GM12891 (cell line): ENCODE measurements at regions not wholly inside any gene's neighbourhood (a gene's known extent, or its start where the extent isn't known, plus 50 kb on each side); places are given as distances from the start of the nearest gene placed in this dataset.

Experiments used
- DNase-seq: peaks from one replicate; pipeline ENCODE4 v3.0.0; 2011; ENCODE audit warnings: low spot score; ENCODE audit not compliant: insufficient read length
- FAIRE-seq: peaks from 2 replicates; lab custom pipeline; 2011; peaks lifted over from hg19 to GRCh38; lab: Jason Lieb, UNC
- PAX5 ChIP-seq: IDR thresholded peaks from 2 replicates; pipeline ENCODE4 v1.6.1; 2011; ENCODE audit warnings: low read length, moderate library complexity, mild to moderate bottlenecking; ENCODE audit not compliant: insufficient read depth, severe bottlenecking
- POLR2A ChIP-seq: IDR thresholded peaks from 2 replicates; pipeline ENCODE4 v1.6.1; 2011; ENCODE audit warnings: low read depth, low read length, control low read depth
- POLR2AphosphoS5 ChIP-seq: IDR thresholded peaks from 2 replicates; pipeline ENCODE4 v1.6.1; 2011; ENCODE audit warnings: low read depth, low read length, control low read depth
- POU2F2 ChIP-seq: IDR thresholded peaks from 2 replicates; pipeline ENCODE4 v1.6.1; 2011; ENCODE audit warnings: low read depth, mild to moderate bottlenecking, control low read depth, low read length, moderate library complexity
- SPI1 ChIP-seq: IDR thresholded peaks from 2 replicates; pipeline ENCODE4 v1.6.1; 2011; ENCODE audit warnings: low read depth, low read length, control low read depth
- TAF1 ChIP-seq: IDR thresholded peaks from 2 replicates; pipeline ENCODE4 v1.6.1; 2011; ENCODE audit warnings: low read depth, low read length, control low read depth

DNA sequence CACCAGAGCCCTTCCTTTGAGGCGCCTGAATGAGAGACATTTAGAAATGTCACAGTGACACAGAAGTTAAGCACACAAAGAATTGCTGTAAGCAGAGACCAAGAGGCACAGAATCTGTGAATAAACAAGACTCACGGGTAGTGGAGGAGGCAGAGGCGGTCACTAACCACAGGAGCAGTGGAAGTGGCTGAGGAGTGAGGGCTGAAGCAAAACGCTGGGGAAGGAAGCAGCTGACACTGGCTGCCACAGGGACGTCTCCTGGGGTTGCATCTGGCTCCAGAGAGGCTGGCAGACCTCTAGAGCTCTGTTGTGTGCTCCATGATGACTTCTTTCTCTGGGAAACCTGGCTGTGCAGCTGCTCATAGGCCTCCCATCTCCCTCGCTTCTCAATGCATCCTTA is 65.0 kb upstream of the SLC2A12 start:
- TF ChIP-seq POLR2AphosphoS5: no peak
- TF ChIP-seq POLR2A: no peak
- TF ChIP-seq PAX5: no peak
- TF ChIP-seq SPI1: no peak
- TF ChIP-seq POU2F2: no peak
- no peak for TF ChIP-seq TAF1
- DNase-seq: no peak
- no peak for FAIRE-seq

DNA sequence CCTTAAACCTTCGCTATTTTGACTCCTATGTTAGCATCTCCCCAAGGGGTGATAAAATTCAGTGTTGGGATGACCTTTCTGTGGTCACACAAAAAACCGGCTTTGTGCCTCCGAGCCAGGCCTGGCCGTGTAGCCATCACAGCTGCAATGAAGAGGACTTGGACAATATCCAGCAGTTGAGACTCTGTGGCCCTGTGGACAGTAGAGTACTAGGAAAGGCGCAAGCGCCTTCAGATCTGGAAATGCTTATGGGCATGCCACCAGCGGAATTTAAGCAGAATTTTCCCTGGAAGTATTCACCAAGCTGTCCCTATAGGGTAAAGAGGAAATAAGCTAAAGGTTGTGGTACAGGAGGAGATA is 63.3 kb upstream of the SLC2A12 start:
- FAIRE-seq (no peak), DNase-seq (no peak)
- TF ChIP-seq PAX5 (no peak), POLR2AphosphoS5 (no peak), POU2F2 (no peak), POLR2A (no peak), SPI1 (no peak), TAF1 (no peak)

- TF ChIP-seq POU2F2 (no peak), SPI1 (no peak), PAX5 (no peak), TAF1 (no peak), POLR2AphosphoS5 (no peak)
- FAIRE-seq (no peak), DNase-seq (no peak)
These were observed 62.7 kb upstream of the SLC2A12 start for GRCh38 chr6:134114918-134115714.

- no peak for FAIRE-seq
- TF ChIP-seq POU2F2: no peak
- no peak for TF ChIP-seq TAF1
- no peak for TF ChIP-seq POLR2A
- no peak for TF ChIP-seq SPI1
- no peak for TF ChIP-seq POLR2AphosphoS5
- DNase-seq: no peak
These were observed 62.1 kb upstream of the SLC2A12 start for GRCh38 chr6:134114489-134114888.

DNA sequence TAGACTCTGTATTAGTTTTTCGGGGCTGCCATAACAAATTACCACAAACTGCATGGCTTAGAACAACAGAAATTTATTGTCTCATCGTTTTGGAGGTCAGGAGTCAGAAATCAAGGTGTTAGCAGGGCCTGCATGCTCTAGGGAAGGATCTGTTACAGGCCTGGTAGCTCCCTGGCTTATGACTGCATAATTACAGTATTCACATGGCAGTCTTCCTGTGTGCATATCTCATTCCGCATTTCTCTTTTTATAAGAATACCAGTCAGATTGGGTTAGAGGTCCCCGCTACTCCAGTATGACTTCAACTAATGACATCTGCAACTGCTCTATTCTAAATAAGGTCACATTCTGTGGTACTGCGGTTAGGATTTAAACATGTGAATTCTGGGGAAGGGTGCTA is 59.3 kb upstream of the SLC2A12 start:
- TF ChIP-seq POLR2A (no peak), PAX5 (no peak), SPI1 (no peak), POU2F2 (no peak), POLR2AphosphoS5 (no peak), TAF1 (no peak)
- DNase-seq (no peak), FAIRE-seq (no peak)

- TF ChIP-seq POLR2A: no peak
- TF ChIP-seq TAF1: no peak
- TF ChIP-seq PAX5: no peak
- TF ChIP-seq POLR2AphosphoS5: no peak
- TF ChIP-seq SPI1: no peak
- TF ChIP-seq POU2F2: no peak
- no peak for FAIRE-seq
- peak; percentile 30 for DNase-seq
These were observed 58.7 kb upstream of the SLC2A12 start for GRCh38 chr6:134111062-134111677.

DNA sequence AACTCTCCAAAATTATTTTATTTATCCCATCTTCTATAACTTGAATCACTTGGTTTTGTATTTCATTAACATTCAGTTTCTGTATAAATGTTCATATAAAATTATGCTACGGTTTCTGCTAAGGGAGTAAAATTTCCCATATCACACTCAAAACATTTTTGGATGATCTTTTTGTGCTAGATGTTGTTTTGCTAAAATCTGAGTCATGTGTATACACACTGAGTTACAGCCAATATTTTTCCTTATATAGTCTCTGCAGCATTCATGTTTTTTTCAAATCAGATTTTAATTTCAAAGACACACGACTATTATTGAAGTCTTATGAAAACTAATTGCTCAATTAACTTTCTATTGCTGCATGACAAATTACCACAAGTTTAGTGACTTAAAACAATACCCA is 54.3 kb upstream of the SLC2A12 start:
- DNase-seq (no peak), FAIRE-seq (no peak)
- TF ChIP-seq POLR2AphosphoS5 (no peak), SPI1 (no peak), POU2F2 (no peak), PAX5 (no peak), POLR2A (no peak), TAF1 (no peak)

- FAIRE-seq: no peak
- no peak for DNase-seq
- TF ChIP-seq POLR2AphosphoS5 (no peak), PAX5 (no peak), POLR2A (no peak), POU2F2 (no peak), TAF1 (no peak), SPI1 (no peak)
These were observed 53.5 kb upstream of the SLC2A12 start for GRCh38 chr6:134105940-134106339.

DNA sequence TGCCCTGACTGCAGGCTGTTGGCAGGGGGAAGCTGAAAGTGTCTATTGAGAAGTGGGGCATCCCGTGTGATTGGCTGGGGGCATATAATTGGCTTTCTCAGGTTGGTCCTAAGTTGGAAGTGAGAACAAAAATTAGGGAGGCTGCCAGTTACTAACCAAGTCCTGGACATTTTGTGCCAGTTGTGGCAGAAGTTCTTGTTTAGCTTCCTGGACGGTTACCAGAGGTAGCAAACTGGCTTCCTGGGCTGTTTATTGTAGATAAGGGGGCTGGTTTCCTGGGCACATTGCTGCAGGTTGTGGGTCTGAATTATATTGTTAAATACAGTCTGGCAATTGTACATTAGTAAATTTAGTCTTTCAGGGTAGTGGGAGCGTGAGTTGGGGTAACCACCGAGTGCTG is 50.6 kb upstream of the SLC2A12 start:
- no peak for DNase-seq
- FAIRE-seq: no peak
- no peak for TF ChIP-seq POLR2A
- no peak for TF ChIP-seq SPI1
- TF ChIP-seq POU2F2: no peak
- no peak for TF ChIP-seq PAX5
- TF ChIP-seq POLR2AphosphoS5: no peak
- TF ChIP-seq TAF1: no peak
